ENCODE measurements at regions not wholly inside any gene's neighbourhood (a gene's known extent, or its start where the extent isn't known, plus 50 kb on each side); places are given as distances from the start of the nearest gene placed in this dataset.

DNA sequence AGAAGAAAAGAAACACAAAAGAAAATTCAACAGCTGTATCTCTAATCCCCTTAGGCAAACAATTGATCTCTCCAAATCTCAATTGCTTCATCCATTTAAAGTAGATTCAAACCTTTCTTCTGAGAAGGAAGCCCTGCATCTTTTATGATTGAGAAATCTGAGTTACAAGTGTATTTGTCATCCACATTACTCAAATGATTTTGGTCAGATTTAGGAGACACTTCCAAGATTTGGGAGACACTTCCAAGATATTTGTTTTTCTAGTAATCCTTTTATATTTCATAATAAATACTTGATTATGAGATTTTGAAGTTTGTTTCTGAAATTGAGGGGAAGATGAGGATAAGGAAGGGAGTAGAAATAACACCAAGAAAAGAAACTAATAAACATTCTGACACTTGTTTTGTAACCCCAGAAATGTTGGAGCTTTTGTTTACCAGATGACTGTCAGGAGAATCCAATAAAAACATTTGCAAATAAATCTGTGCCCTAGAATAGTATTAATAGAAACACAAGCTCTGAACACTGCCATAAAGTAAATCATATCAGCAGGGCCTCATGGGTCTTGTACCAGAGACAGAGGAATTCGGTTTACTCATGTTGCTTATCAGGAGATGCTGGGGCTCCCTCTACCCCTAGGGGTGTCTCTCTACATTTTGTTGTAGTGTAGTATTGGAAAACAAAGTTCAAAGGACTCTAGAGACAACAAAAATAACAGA lies 314.3 kb upstream of the NT5E start:
- WGBS, 2 donors = 36 to 40% methylated on average over 1 of the region's 1 CpG
- ATAC-seq = no peak
- no peak overlapping the region for H3K4me3 ChIP-seq

DNA sequence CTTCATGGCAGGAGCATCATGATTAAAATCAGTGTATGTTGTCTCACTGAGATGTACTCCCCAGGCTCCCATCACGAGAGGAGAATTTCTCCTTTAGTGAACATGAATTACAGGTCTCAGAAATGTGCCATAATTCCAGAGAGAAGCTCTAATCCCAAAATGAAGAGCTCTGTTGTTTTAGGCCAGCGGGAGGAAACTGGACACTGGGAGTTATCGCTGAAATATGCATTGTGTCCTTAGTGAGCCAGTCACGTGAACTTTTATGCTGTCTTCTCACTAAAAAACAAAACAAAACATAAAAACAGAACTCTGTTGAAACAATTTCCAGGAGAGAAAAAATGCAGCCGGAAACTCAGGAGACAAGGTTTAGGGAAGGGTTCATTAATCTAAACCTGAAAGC lies 315.7 kb upstream of the NT5E start:
- Histone ChIP-seq H3K27me3 (no peaks in the 10 kb centered on the region), H3K4me3 (no peak overlapping the region), H3K4me1 (no peaks in the 10 kb centered on the region), H3K9me3 (no peaks in the 10 kb centered on the region), H3K36me3 (replicated peaks in 1 of 2; ENCODE audit: insufficient read depth in 1 of 2, low read depth in 2 of 2) (no peaks in the 10 kb centered on the region), H3K27ac (no peak overlapping the region)
- intact Hi-C loops (cut with DNase I) = no loop called here
- ATAC-seq (no peak), DNase-seq (no peak)
- TF ChIP-seq, protein P1, sequence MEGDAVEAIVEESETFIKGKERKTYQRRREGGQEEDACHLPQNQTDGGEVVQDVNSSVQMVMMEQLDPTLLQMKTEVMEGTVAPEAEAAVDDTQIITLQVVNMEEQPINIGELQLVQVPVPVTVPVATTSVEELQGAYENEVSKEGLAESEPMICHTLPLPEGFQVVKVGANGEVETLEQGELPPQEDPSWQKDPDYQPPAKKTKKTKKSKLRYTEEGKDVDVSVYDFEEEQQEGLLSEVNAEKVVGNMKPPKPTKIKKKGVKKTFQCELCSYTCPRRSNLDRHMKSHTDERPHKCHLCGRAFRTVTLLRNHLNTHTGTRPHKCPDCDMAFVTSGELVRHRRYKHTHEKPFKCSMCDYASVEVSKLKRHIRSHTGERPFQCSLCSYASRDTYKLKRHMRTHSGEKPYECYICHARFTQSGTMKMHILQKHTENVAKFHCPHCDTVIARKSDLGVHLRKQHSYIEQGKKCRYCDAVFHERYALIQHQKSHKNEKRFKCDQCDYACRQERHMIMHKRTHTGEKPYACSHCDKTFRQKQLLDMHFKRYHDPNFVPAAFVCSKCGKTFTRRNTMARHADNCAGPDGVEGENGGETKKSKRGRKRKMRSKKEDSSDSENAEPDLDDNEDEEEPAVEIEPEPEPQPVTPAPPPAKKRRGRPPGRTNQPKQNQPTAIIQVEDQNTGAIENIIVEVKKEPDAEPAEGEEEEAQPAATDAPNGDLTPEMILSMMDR (IDR thresholded peaks at IDR 0.05) = no peak
- TF ChIP-seq POLR2A (IDR thresholded peaks at IDR 0.05) = no peak
- 62 to 69% methylated on average over 5 of the region's 5 CpGs for WGBS, 2 donors

More for the DNA sequence above, 314.3 kb upstream of the NT5E start:
- no peak overlapping the region for H3K27ac ChIP-seq
- H3K4me1 ChIP-seq = no peaks in the 10 kb centered on the region
- no peaks in the 10 kb centered on the region for H3K36me3 ChIP-seq (replicated peaks in 1 of 2; ENCODE audit: insufficient read depth in 1 of 2, low read depth in 2 of 2)
- TF ChIP-seq, protein P1 (IDR thresholded peaks at IDR 0.05) = no peak
- TF ChIP-seq POLR2A (IDR thresholded peaks at IDR 0.05) = no peak
- no peak for DNase-seq
- intact Hi-C loops (cut with DNase I) = no loop called here
- no peaks in the 10 kb centered on the region for H3K9me3 ChIP-seq
- no peaks in the 10 kb centered on the region for H3K27me3 ChIP-seq

DNA sequence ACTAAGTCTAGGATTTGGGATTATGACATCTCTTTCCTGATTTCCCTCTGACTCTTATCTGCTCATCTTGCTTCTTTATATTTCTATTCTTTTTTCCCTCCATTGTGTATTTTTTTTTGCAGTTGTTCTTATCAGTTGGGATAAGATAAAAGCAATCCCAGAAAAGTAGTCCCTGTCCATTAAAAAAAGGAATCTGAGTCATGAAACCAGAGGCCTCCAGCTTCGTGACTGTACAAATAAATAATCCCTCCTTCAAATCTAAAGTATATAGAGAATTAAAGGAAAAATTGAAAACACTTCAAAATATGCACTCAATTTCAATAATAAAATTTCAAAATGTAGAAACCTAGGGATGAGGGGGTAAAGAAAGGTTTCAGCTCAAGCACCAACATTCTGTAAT lies 317.8 kb upstream of the NT5E start:
- 33 to 44% methylated on average over 1 of the region's 1 CpG for WGBS, 2 donors
- no peak for ATAC-seq

DNA sequence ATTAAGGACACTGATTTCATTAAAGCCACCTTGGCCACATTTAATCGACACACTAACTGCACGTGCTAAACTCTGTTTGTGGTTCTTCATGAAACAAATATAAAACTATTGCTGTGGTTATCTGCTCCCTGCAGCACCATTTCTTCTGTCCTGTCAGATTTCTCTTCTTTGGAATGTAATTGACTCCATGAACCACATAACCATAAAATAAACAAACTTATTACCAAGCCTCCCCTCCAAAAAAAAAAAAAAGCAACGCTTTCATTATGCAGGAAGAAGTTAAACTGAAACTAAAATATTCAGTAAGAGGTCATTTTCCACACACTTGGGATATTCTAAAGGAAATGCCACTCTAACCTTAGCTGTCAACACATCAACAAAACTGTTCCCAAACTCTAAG lies 319.1 kb upstream of the NT5E start:
- H3K4me3 ChIP-seq = no peak overlapping the region
- 63 to 75% methylated on average over 3 of the region's 3 CpGs for WGBS, 2 donors

More for the DNA sequence above, 317.8 kb upstream of the NT5E start:
- Histone ChIP-seq H3K4me3 (no peak overlapping the region), H3K36me3 (replicated peaks in 1 of 2; ENCODE audit: insufficient read depth in 1 of 2, low read depth in 2 of 2) (no peaks in the 10 kb centered on the region), H3K27me3 (no peaks in the 10 kb centered on the region), H3K27ac (no peak overlapping the region), H3K4me1 (no peaks in the 10 kb centered on the region), H3K9me3 (no peaks in the 10 kb centered on the region)
- TF ChIP-seq, protein P1 (IDR thresholded peaks at IDR 0.05) = no peak
- TF ChIP-seq POLR2A (IDR thresholded peaks at IDR 0.05) = no peak
- no peak for DNase-seq
- intact Hi-C loops (cut with DNase I) = no loop called here

More for the DNA sequence above, 319.1 kb upstream of the NT5E start:
- no peak for ATAC-seq
- intact Hi-C loops (cut with DNase I) = no loop called here
- Histone ChIP-seq H3K9me3 (no peaks in the 10 kb centered on the region), H3K27me3 (no peaks in the 10 kb centered on the region), H3K36me3 (replicated peaks in 1 of 2; ENCODE audit: insufficient read depth in 1 of 2, low read depth in 2 of 2) (no peaks in the 10 kb centered on the region), H3K27ac (no peak overlapping the region), H3K4me1 (no peaks in the 10 kb centered on the region)
- TF ChIP-seq, protein P1 (IDR thresholded peaks at IDR 0.05) = no peak
- no peak for TF ChIP-seq POLR2A (IDR thresholded peaks at IDR 0.05)
- DNase-seq = no peak
